ENCODE measurements at regions not wholly inside any gene's neighbourhood (a gene's known extent, or its start where the extent isn't known, plus 50 kb on each side); places are given as distances from the start of the nearest gene placed in this dataset.
A peak's percentile ranks its signal among the peaks of the same experiment; 100 is the strongest.
"Not testable (repeated sequence)": the region's sequence is repeated elsewhere in the genome, so short reads cannot be mapped to it uniquely, and the experiment has no call there.

GRCh38 chr21:8987896-8988295 lies 1533.5 kb upstream of the TPTE start:
- FAIRE-seq = not testable (repeated sequence)

GRCh38 chr21:8988696-8989095 lies 1532.7 kb upstream of the TPTE start:
- FAIRE-seq = no peak

- FAIRE-seq = no peak
Observed at GRCh38 chr21:8989261-8989711, 1532.1 kb upstream of the TPTE start.

- no peak for FAIRE-seq
Observed at GRCh38 chr21:8989721-8990325, 1531.6 kb upstream of the TPTE start.

GRCh38 chr21:8990326-8991087 lies 1530.9 kb upstream of the TPTE start:
- no peak for FAIRE-seq

- no peak for FAIRE-seq
Observed at GRCh38 chr21:8991088-8991907, 1530.1 kb upstream of the TPTE start.

- FAIRE-seq = no peak
Observed at GRCh38 chr21:8991968-8992621, 1529.3 kb upstream of the TPTE start.

- FAIRE-seq = no peak
Observed at GRCh38 chr21:8992731-8993174, 1528.6 kb upstream of the TPTE start.

GRCh38 chr21:8993284-8993942 lies 1528.0 kb upstream of the TPTE start:
- no peak for FAIRE-seq

- FAIRE-seq = no peak
Observed at GRCh38 chr21:8993943-8994639, 1527.3 kb upstream of the TPTE start.

GRCh38 chr21:8994640-8995511 lies 1526.5 kb upstream of the TPTE start:
- peak; percentile 93 for FAIRE-seq

GRCh38 chr21:8996487-8996968 lies 1524.9 kb upstream of the TPTE start:
- not testable (repeated sequence) for FAIRE-seq

- peak; percentile 3 for FAIRE-seq
Observed at GRCh38 chr21:8997011-8997440, 1524.4 kb upstream of the TPTE start.

- FAIRE-seq = not testable (repeated sequence)
Observed at GRCh38 chr21:8997443-8998390, 1523.7 kb upstream of the TPTE start.

- not testable (repeated sequence) for FAIRE-seq
Observed at GRCh38 chr21:8998480-8998879, 1522.9 kb upstream of the TPTE start.

- FAIRE-seq = peak; percentile 83
Observed at GRCh38 chr21:8998946-8999681, 1522.3 kb upstream of the TPTE start.

GRCh38 chr21:9000132-9000531 lies 1521.3 kb upstream of the TPTE start:
- not testable (repeated sequence) for FAIRE-seq

- FAIRE-seq = not testable (repeated sequence)
Observed at GRCh38 chr21:9000671-9001070, 1520.7 kb upstream of the TPTE start.

All from G401.6 (cell line).